WTC11 (cell line): ENCODE measurements at regions not wholly inside any gene's neighbourhood (a gene's known extent, or its start where the extent isn't known, plus 50 kb on each side); places are given as distances from the start of the nearest gene placed in this dataset.

Source experiments
- ATAC-seq: fragments of 200-7000 bp; cut with Tn5 transposase; 2 replicates; pipeline ENCODE4 v1.10.0; 2021; ENCODE audit warnings: mild to moderate bottlenecking, moderate library complexity
- CTCF ChIA-PET: fragments of 300-600 bp; sonication (Branson Sonifier 250); formaldehyde crosslinking; loops from one replicate; lab custom pipeline; 2021; ENCODE audit warnings: antibody characterized with exemption; lab: Charles Lee
- POLR2A ChIA-PET: fragments of 350-600 bp; sonication (Branson Sonifier 250); formaldehyde crosslinking; loops from one replicate; lab custom pipeline; 2021; ENCODE audit warnings: antibody characterized with exemption; lab: Charles Lee
- DNase-seq: peaks from one replicate; pipeline ENCODE4 v3.0.0; 2021; ENCODE audit warnings: low spot score
- H3K27ac Mint-ChIP-seq: 2 replicates; pipeline ENCODE4 v1.8.0; 2021; ENCODE audit warnings: mixed read lengths
- H3K27me3 Mint-ChIP-seq: 2 replicates; pipeline ENCODE4 v1.8.0; 2021; ENCODE audit warnings: low read depth, mild to moderate bottlenecking, moderate library complexity, mixed read lengths
- H3K36me3 Mint-ChIP-seq: 2 replicates; pipeline ENCODE4 v1.8.0; 2021; ENCODE audit warnings: mixed read lengths
- H3K4me1 Mint-ChIP-seq: 2 replicates; pipeline ENCODE4 v1.8.0; 2022; ENCODE audit warnings: mixed read lengths
- H3K4me3 Mint-ChIP-seq: 2 replicates; pipeline ENCODE4 v1.8.0; 2021; ENCODE audit warnings: mild to moderate bottlenecking, moderate library complexity, mixed read lengths
- H3K9me3 Mint-ChIP-seq: 2 replicates; pipeline ENCODE4 v1.8.0; 2021; ENCODE audit warnings: mixed read lengths
- CREB1 ChIP-seq: sonication (generic); formaldehyde crosslinking; IDR thresholded peaks from 2 replicates; pipeline ENCODE4 v1.8.0; 2023; ENCODE audit warnings: mild to moderate bottlenecking, missing genetic modification reagents
- ETV6 ChIP-seq: sonication (generic); formaldehyde crosslinking; IDR thresholded peaks from 2 replicates; pipeline ENCODE4 v1.8.1; 2022; ENCODE audit warnings: mild to moderate bottlenecking, missing genetic modification reagents
- GTF2I ChIP-seq: fragments of 250-450 bp; sonication (Bioruptor Pico); conservative IDR thresholded peaks from 2 replicates; pipeline ENCODE4 v1.4.0; 2021; ENCODE audit warnings: mild to moderate bottlenecking
- KAT7 ChIP-seq: sonication (generic); formaldehyde crosslinking; IDR thresholded peaks from 2 replicates; pipeline ENCODE4 v1.8.1; 2023; ENCODE audit warnings: missing genetic modification reagents, mild to moderate bottlenecking, borderline replicate concordance
- NFE2L1 ChIP-seq: sonication (generic); formaldehyde crosslinking; IDR thresholded peaks from 2 replicates; pipeline ENCODE4 v1.8.1; 2023; ENCODE audit warnings: missing genetic modification reagents
- NFYB ChIP-seq: sonication (generic); formaldehyde crosslinking; conservative IDR thresholded peaks from 2 replicates; pipeline ENCODE4 v1.8.0; 2022; ENCODE audit warnings: low read depth, missing genetic modification reagents
- PRRX2 ChIP-seq: fragments of 250-450 bp; sonication (Bioruptor Pico); IDR thresholded peaks from 2 replicates; pipeline ENCODE4 v1.8.0; 2021; ENCODE audit warnings: mild to moderate bottlenecking
- SOX15 ChIP-seq: fragments of 250-450 bp; sonication (Bioruptor Pico); IDR thresholded peaks from 2 replicates; pipeline ENCODE4 v1.9.0; 2021; ENCODE audit warnings: mild to moderate bottlenecking
- ZNF219 ChIP-seq: sonication (generic); formaldehyde crosslinking; IDR thresholded peaks from 2 replicates; pipeline ENCODE4 v1.8.0; 2023; ENCODE audit warnings: missing genetic modification reagents, mild to moderate bottlenecking, borderline replicate concordance
- ZNF263 ChIP-seq: sonication (generic); formaldehyde crosslinking; IDR thresholded peaks from 2 replicates; pipeline ENCODE4 v1.8.1; 2022; ENCODE audit warnings: low read depth, mild to moderate bottlenecking, moderate library complexity, missing genetic modification reagents
- ZNF396 ChIP-seq: fragments of 250-450 bp; sonication (Bioruptor Pico); IDR thresholded peaks from 2 replicates; pipeline ENCODE4 v1.8.0; 2021; ENCODE audit warnings: mild to moderate bottlenecking, moderate library complexity, borderline replicate concordance
- ZNF416 ChIP-seq: fragments of 250-450 bp; sonication (Bioruptor Pico); IDR thresholded peaks from 2 replicates; pipeline ENCODE4 v1.9.0; 2021; ENCODE audit warnings: mild to moderate bottlenecking, inconsistent platforms
- ZNF423 ChIP-seq: fragments of 250-450 bp; sonication (Bioruptor Pico); IDR thresholded peaks from 2 replicates; pipeline ENCODE4 v2.1.2; 2022; ENCODE audit warnings: mild to moderate bottlenecking, moderate library complexity
- TF ChIP-seq, protein P1 (sequence below): sonication (generic); formaldehyde crosslinking; IDR thresholded peaks from 2 replicates; pipeline ENCODE4 v1.8.1; 2023; ENCODE audit warnings: mild to moderate bottlenecking, missing genetic modification reagents
- TF ChIP-seq, protein P2 (sequence below): sonication (generic); formaldehyde crosslinking; IDR thresholded peaks from 2 replicates; pipeline ENCODE4 v1.8.1; 2022; ENCODE audit warnings: low read depth, mild to moderate bottlenecking, moderate library complexity, missing genetic modification reagents, borderline replicate concordance
- TF ChIP-seq, protein P3 (sequence below): sonication (generic); formaldehyde crosslinking; IDR thresholded peaks from 2 replicates; pipeline ENCODE4 v1.8.1; 2023; ENCODE audit warnings: mild to moderate bottlenecking, missing genetic modification reagents
- TF ChIP-seq, protein P4 (sequence below): sonication (generic); formaldehyde crosslinking; IDR thresholded peaks from 2 replicates; pipeline ENCODE4 v1.8.1; 2023; ENCODE audit warnings: mild to moderate bottlenecking, missing genetic modification reagents, borderline replicate concordance
- TF ChIP-seq, protein P5 (sequence below): fragments of 250-450 bp; sonication (Bioruptor Pico); IDR thresholded peaks from 2 replicates; pipeline ENCODE4 v1.9.0; 2021; ENCODE audit warnings: moderate library complexity, mild to moderate bottlenecking, inconsistent platforms, borderline replicate concordance
- TF ChIP-seq, protein P6 (sequence below): sonication (generic); formaldehyde crosslinking; IDR thresholded peaks from 2 replicates; pipeline ENCODE4 v1.8.1; 2023; ENCODE audit warnings: mild to moderate bottlenecking, missing genetic modification reagents, moderate library complexity
- TF ChIP-seq, protein P7 (sequence below): fragments of 250-450 bp; sonication (Bioruptor Pico); IDR thresholded peaks from 2 replicates; pipeline ENCODE4 v2.1.2; 2022; ENCODE audit warnings: mild to moderate bottlenecking, moderate library complexity

DNA sequence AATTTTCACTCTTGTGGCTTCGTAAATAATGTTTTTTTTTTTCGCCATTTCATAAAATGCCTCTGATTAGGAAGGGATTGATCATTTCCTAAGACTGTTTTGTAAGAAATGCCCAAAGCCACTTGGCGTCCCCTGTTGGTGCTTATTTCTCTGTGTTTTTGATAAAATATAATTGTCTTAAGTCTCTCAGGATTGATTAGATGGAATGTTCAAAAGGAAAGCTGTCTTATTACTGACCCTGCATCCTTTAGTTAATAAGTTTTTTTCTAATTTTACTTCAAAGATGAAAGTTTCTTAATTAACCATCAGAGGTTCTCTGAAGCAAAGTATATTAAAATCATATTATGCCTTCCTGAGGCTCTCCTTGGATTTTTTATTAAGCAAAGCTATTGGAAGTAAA is 624.3 kb upstream of the TENM4 start (continued):
- TF ChIP-seq KAT7 (no peak), SOX15 (CRISPR knock-in tag) (no peak), ZNF219 (no peak), ZNF423 (CRISPR knock-in tag) (no peak)

DNA sequence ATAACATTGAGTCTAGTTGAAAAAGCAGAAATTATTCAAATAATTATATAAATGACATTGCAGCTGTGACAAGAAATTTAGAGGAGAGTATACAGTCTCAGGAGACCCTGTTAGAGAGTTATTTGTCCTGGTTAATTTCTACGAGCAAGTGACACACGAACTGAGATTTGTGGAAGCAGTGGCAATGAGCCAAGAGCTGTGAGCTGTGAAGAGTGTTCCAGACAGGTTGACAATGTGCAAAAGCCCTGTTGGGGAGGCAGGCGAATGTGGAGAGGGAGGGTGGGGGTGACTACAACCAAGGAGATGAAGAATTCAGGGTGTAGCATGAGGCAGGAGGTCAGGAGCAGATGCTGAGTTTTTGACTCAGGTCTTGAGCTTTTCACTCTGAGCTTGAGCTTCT is 620.2 kb upstream of the TENM4 start:
- CTCF ChIA-PET = no interaction called here
- no peak overlapping the region for H3K4me3 Mint-ChIP-seq
- TF ChIP-seq GTF2I (CRISPR knock-in tag) (no peak), PRRX2 (CRISPR knock-in tag) (no peak), ZNF219 (no peak), ZNF396 (CRISPR knock-in tag) (no peak), CREB1 (CRISPR knock-in tag) (no peak), KAT7 (no peak), ZNF416 (CRISPR knock-in tag) (no peak), ETV6 (no peak), NFE2L1 (no peak)
- TF ChIP-seq, protein P1, sequence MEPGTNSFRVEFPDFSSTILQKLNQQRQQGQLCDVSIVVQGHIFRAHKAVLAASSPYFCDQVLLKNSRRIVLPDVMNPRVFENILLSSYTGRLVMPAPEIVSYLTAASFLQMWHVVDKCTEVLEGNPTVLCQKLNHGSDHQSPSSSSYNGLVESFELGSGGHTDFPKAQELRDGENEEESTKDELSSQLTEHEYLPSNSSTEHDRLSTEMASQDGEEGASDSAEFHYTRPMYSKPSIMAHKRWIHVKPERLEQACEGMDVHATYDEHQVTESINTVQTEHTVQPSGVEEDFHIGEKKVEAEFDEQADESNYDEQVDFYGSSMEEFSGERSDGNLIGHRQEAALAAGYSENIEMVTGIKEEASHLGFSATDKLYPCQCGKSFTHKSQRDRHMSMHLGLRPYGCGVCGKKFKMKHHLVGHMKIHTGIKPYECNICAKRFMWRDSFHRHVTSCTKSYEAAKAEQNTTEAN (CRISPR knock-in tag) = no peak
- TF ChIP-seq, protein P2, sequence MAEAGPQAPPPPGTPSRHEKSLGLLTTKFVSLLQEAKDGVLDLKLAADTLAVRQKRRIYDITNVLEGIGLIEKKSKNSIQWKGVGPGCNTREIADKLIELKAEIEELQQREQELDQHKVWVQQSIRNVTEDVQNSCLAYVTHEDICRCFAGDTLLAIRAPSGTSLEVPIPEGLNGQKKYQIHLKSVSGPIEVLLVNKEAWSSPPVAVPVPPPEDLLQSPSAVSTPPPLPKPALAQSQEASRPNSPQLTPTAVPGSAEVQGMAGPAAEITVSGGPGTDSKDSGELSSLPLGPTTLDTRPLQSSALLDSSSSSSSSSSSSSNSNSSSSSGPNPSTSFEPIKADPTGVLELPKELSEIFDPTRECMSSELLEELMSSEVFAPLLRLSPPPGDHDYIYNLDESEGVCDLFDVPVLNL (CRISPR knock-in tag) = no peak
- TF ChIP-seq, protein P3, sequence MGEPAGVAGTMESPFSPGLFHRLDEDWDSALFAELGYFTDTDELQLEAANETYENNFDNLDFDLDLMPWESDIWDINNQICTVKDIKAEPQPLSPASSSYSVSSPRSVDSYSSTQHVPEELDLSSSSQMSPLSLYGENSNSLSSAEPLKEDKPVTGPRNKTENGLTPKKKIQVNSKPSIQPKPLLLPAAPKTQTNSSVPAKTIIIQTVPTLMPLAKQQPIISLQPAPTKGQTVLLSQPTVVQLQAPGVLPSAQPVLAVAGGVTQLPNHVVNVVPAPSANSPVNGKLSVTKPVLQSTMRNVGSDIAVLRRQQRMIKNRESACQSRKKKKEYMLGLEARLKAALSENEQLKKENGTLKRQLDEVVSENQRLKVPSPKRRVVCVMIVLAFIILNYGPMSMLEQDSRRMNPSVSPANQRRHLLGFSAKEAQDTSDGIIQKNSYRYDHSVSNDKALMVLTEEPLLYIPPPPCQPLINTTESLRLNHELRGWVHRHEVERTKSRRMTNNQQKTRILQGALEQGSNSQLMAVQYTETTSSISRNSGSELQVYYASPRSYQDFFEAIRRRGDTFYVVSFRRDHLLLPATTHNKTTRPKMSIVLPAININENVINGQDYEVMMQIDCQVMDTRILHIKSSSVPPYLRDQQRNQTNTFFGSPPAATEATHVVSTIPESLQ = no peak
- TF ChIP-seq, protein P4, sequence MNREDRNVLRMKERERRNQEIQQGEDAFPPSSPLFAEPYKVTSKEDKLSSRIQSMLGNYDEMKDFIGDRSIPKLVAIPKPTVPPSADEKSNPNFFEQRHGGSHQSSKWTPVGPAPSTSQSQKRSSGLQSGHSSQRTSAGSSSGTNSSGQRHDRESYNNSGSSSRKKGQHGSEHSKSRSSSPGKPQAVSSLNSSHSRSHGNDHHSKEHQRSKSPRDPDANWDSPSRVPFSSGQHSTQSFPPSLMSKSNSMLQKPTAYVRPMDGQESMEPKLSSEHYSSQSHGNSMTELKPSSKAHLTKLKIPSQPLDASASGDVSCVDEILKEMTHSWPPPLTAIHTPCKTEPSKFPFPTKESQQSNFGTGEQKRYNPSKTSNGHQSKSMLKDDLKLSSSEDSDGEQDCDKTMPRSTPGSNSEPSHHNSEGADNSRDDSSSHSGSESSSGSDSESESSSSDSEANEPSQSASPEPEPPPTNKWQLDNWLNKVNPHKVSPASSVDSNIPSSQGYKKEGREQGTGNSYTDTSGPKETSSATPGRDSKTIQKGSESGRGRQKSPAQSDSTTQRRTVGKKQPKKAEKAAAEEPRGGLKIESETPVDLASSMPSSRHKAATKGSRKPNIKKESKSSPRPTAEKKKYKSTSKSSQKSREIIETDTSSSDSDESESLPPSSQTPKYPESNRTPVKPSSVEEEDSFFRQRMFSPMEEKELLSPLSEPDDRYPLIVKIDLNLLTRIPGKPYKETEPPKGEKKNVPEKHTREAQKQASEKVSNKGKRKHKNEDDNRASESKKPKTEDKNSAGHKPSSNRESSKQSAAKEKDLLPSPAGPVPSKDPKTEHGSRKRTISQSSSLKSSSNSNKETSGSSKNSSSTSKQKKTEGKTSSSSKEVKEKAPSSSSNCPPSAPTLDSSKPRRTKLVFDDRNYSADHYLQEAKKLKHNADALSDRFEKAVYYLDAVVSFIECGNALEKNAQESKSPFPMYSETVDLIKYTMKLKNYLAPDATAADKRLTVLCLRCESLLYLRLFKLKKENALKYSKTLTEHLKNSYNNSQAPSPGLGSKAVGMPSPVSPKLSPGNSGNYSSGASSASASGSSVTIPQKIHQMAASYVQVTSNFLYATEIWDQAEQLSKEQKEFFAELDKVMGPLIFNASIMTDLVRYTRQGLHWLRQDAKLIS = no peak
- TF ChIP-seq, protein P5, sequence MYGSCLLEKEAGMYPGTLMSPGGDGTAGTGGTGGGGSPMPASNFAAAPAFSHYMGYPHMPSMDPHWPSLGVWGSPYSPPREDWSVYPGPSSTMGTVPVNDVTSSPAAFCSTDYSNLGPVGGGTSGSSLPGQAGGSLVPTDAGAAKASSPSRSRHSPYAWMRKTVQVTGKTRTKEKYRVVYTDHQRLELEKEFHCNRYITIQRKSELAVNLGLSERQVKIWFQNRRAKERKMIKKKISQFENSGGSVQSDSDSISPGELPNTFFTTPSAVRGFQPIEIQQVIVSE = no peak
- peaks cover 3% of the 10 kb centered on the region; the same call in 1 of the 2 replicates for H3K4me1 Mint-ChIP-seq
- H3K9me3 Mint-ChIP-seq = no peaks in the 10 kb centered on the region; the same call in 1 of the 2 replicates
- no peak for ATAC-seq
- no peak overlapping the region for H3K27ac Mint-ChIP-seq
- no peak for DNase-seq
- no peaks in the 10 kb centered on the region for H3K27me3 Mint-ChIP-seq
- H3K36me3 Mint-ChIP-seq = no peaks in the 10 kb centered on the region
- POLR2A ChIA-PET = no interaction called here

DNA sequence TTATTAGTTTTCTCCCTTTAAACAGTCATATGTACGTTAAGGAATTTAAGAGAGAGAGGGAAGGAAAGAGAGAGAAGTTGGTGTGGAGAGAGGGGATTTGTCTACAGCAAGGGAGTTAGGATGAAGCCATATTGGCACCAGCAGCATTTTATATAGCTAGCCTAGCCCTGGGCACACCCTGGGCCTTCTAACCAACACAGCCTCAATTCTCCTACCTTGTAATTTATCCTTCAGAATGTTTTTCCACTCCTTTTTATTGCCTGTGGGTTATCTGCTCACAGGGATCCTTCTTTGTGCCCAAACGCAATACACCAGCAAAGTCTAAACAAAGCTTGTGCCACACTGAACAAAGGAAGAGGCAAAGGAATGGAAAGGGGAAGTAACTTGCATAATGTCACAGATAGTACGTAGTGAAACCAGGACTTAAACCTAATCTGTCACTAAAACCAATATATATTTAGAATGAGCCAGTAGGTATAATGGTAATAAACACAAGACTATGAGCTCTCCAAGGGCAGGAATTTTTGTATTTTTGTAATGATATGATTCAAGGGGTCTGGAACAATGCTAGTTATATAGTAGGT is 613.8 kb upstream of the TENM4 start:
- Mint-ChIP-seq H3K27ac (no peak overlapping the region), H3K4me1 (peaks cover 11% of the 10 kb centered on the region), H3K4me3 (no peak overlapping the region), H3K27me3 (no peaks in the 10 kb centered on the region), H3K36me3 (no peaks in the 10 kb centered on the region), H3K9me3 (no peaks in the 10 kb centered on the region)
- ChIA-PET POLR2A (no interaction called here), CTCF (no interaction called here)
- ATAC-seq (no peak), DNase-seq (no peak)
- TF ChIP-seq, protein P6, sequence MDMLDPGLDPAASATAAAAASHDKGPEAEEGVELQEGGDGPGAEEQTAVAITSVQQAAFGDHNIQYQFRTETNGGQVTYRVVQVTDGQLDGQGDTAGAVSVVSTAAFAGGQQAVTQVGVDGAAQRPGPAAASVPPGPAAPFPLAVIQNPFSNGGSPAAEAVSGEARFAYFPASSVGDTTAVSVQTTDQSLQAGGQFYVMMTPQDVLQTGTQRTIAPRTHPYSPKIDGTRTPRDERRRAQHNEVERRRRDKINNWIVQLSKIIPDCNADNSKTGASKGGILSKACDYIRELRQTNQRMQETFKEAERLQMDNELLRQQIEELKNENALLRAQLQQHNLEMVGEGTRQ (CRISPR knock-in tag) = no peak
- TF ChIP-seq, protein P7, sequence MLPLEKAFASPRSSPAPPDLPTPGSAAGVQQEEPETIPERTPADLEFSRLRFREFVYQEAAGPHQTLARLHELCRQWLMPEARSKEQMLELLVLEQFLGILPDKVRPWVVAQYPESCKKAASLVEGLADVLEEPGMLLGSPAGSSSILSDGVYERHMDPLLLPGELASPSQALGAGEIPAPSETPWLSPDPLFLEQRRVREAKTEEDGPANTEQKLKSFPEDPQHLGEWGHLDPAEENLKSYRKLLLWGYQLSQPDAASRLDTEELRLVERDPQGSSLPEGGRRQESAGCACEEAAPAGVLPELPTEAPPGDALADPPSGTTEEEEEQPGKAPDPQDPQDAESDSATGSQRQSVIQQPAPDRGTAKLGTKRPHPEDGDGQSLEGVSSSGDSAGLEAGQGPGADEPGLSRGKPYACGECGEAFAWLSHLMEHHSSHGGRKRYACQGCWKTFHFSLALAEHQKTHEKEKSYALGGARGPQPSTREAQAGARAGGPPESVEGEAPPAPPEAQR (CRISPR knock-in tag) = no peak
- TF ChIP-seq NFYB (CRISPR knock-in tag) (no peak), ZNF263 (CRISPR knock-in tag) (no peak), ZNF416 (CRISPR knock-in tag) (no peak), ETV6 (no peak)
